Right atrium auricular region (tissue), 2 donors: ENCODE measurements at regions not wholly inside any gene's neighbourhood (a gene's known extent, or its start where the extent isn't known, plus 50 kb on each side); places are given as distances from the start of the nearest gene placed in this dataset.

ENCODE experiments used
- DNase-seq: peaks from one replicate; pipeline ENCODE4 v3.0.0-alpha.2; 2019; ENCODE audit warnings: low spot score
- H3K27ac ChIP-seq, 2 donors: fragments of 200-600 bp; sonication (generic); 1 replicate in 1 of 2; 2 replicates in 1 of 2; pipeline ENCODE4 v1.5.1; 2016 to 2019
- H3K27me3 ChIP-seq, 2 donors: fragments of 200-600 bp; sonication (generic); one replicate each; pipeline versions ENCODE4 v1.5.1 to v1.6.0; 2017 to 2019
- H3K36me3 ChIP-seq: fragments of 200-600 bp; sonication (generic); one replicate; pipeline ENCODE4 v1.5.1; 2016
- H3K4me1 ChIP-seq, 2 donors: fragments of 200-600 bp; sonication (generic); one replicate each; pipeline versions ENCODE4 v1.5.1 to v1.6.0; 2017 to 2019
- H3K4me3 ChIP-seq, 2 donors: fragments of 200-600 bp; sonication (generic); 1 replicate in 1 of 2; 2 replicates in 1 of 2; pipeline ENCODE4 v1.5.1; 2017 to 2019; ENCODE audit warnings: mild to moderate bottlenecking in 1 of 2, moderate library complexity in 1 of 2
- H3K9me3 ChIP-seq, 2 donors: fragments of 200-600 bp; sonication (generic); one replicate each; pipeline ENCODE4 v1.5.1; 2019
- TF ChIP-seq, protein P1 (sequence below), 2 donors: fragments of 200-600 bp; sonication (generic); IDR thresholded peaks; one replicate each; pipeline ENCODE4 v1.5.1; 2019; ENCODE audit warnings: antibody characterized with exemption in 2 of 2

DNA sequence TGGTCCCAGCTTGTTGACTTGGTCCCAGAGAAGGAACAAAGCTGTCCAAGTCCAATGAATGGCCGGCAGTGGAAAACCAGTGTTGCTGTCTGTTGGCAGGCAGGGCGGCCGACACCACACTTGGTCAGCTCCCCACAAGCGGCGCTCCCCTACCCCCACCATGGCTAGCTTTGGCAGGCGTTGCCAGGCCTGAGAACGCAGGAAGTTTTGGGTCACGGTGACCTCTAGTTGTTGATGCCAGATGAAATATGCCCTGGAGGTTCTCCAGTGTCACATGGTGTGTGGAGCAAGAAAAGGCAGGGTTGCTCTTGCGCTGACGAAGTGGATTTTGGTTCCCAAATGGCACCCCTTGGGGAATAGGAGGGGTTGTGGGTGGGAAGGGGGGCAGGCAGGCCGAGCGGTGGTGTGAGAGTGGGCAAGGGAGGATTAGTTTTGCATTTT lies 72.7 kb upstream of the TPRG1 start:
- H3K4me3 ChIP-seq, result no peak overlapping the region
- TF ChIP-seq, protein P1, sequence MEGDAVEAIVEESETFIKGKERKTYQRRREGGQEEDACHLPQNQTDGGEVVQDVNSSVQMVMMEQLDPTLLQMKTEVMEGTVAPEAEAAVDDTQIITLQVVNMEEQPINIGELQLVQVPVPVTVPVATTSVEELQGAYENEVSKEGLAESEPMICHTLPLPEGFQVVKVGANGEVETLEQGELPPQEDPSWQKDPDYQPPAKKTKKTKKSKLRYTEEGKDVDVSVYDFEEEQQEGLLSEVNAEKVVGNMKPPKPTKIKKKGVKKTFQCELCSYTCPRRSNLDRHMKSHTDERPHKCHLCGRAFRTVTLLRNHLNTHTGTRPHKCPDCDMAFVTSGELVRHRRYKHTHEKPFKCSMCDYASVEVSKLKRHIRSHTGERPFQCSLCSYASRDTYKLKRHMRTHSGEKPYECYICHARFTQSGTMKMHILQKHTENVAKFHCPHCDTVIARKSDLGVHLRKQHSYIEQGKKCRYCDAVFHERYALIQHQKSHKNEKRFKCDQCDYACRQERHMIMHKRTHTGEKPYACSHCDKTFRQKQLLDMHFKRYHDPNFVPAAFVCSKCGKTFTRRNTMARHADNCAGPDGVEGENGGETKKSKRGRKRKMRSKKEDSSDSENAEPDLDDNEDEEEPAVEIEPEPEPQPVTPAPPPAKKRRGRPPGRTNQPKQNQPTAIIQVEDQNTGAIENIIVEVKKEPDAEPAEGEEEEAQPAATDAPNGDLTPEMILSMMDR (IDR thresholded peaks at IDR 0.05), result no peak
- no peaks in the 10 kb centered on the region for H3K27me3 ChIP-seq
- H3K9me3 ChIP-seq, result no peaks in the 10 kb centered on the region
- H3K4me1 ChIP-seq, result peaks cover 0 to 14% of the 10 kb centered on the region in 2 donors
- H3K36me3 ChIP-seq, result no peaks in the 10 kb centered on the region
- DNase-seq, result peak; percentile 93
- peak overlapping the region; percentile 63 to 80 for H3K27ac ChIP-seq

DNA sequence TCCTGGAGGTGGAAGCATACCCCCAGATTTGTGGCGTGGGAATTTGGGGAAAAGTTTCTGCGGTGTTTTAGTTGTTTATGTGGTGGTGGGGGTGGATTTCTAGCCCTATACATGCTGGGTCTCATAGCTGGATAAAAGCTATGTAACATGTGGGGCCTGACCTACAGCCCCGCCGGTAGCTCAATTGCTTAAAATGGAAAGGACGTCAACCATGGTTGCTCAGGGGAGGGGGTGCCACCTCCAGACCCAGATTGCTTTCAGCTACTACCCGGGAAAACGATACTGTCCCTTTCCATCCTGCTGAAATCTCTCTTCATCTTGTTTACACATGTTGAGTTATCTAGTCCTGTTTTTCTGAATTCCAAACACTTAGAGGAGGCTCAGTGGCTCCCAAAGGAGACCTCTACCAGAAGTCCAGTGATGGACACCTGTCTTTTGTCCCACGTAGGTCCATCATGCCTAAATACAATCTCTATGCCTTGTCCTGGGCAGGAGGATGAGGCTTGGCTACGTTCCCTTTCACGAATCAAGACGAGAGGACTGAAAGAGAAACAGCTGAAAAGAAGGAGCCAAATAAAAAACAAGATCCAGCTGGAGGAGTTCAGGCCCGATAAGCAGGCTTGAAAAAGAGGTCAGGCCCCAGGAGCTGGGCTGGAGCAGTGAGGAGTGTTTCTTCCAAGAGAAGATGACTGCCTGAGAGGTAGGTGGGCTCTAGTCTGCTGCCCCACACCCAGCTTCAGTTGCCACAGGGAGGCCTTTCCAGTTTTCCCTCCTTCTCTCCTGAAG lies 72.1 kb upstream of the TPRG1 start:
- Histone ChIP-seq H3K4me1 (peaks cover 0 to 14% of the 10 kb centered on the region in 2 donors), H3K36me3 (no peaks in the 10 kb centered on the region), H3K9me3 (no peaks in the 10 kb centered on the region), H3K4me3 (no peak overlapping the region), H3K27ac (peak overlapping the region; percentile 63 to 80), H3K27me3 (no peaks in the 10 kb centered on the region)
- peak; percentile 68 for DNase-seq
- TF ChIP-seq, protein P1 (IDR thresholded peaks at IDR 0.05), result no peak

DNA sequence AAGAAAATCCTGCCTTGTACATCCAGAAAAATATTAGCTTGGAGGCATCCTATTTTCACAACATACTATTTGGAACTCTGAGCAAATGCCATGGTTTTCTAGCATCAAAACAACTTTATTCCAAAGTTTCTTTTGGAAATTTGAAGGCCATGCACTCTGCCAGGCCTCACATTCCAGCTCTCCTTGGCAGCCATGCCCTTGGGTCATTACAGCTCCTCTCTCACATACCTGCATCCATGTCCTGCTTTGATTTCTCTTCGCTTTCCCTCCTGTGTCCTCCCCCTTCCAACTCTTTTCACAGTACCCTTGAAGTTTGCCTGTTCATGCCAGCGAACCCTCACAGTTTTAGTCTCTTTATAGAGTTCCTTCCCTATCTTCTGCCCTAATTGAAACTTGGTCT lies 70.9 kb upstream of the TPRG1 start:
- TF ChIP-seq, protein P1 (IDR thresholded peaks at IDR 0.05), result no peak
- H3K9me3 ChIP-seq, result no peaks in the 10 kb centered on the region
- peaks cover 0 to 14% of the 10 kb centered on the region in 2 donors for H3K4me1 ChIP-seq
- H3K27me3 ChIP-seq, result no peaks in the 10 kb centered on the region
- no peaks in the 10 kb centered on the region for H3K36me3 ChIP-seq
- DNase-seq, result no peak
- peak overlapping the region in 1 of 2 donors; percentile 80 for H3K27ac ChIP-seq
- no peak overlapping the region for H3K4me3 ChIP-seq

DNA sequence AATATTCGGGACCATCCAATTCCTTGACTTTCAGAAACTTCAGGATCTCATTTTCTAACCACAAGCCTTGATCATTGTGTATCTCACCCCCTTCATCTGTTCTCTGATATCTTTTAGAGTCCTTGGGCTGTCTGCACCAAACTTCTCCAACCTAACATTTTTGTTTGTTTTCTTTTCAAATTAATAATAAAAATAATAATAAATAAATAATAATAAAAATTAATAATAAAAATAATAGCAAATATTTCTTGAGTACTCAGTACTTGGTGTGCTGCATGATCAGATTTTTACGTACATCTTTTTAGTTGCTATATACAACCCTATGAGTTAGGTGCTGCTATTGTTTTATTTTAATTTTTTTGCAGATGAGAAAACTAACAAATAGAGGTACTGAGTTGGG lies 70.2 kb upstream of the TPRG1 start:
- Histone ChIP-seq H3K27ac (no peak overlapping the region), H3K4me1 (peaks cover 0 to 14% of the 10 kb centered on the region in 2 donors), H3K27me3 (no peaks in the 10 kb centered on the region), H3K9me3 (no peaks in the 10 kb centered on the region), H3K4me3 (no peak overlapping the region), H3K36me3 (no peaks in the 10 kb centered on the region)
- no peak for DNase-seq
- TF ChIP-seq, protein P1 (IDR thresholded peaks at IDR 0.05), result no peak

DNA sequence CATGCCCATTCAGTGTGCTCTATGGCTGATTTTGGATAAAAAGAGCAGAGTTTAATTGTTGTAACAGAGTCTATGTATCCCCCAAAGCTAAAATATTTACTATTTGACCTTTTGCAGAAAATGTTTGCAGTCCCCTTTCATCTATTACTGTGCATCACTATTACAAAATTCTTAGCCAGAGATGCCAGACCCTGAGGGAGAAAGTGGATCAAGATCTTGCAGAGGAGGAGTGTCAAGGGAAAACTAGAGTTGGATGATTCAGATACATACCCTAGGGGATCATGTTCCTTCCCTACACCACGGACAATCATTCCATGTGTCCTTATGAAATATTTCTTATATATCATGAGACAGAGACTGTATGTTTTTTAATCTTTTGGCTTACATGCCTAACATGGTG lies 68.6 kb upstream of the TPRG1 start:
- H3K36me3 ChIP-seq, result no peaks in the 10 kb centered on the region
- peaks cover 0 to 12% of the 10 kb centered on the region in 2 donors for H3K4me1 ChIP-seq
- TF ChIP-seq, protein P1 (IDR thresholded peaks at IDR 0.05), result no peak
- H3K27me3 ChIP-seq, result no peaks in the 10 kb centered on the region
- no peak overlapping the region for H3K27ac ChIP-seq
- H3K9me3 ChIP-seq, result no peaks in the 10 kb centered on the region
- no peak overlapping the region for H3K4me3 ChIP-seq
- no peak for DNase-seq
